ENCODE measurements at regions not wholly inside any gene's neighbourhood (a gene's known extent, or its start where the extent isn't known, plus 50 kb on each side); places are given as distances from the start of the nearest gene placed in this dataset.
"Not testable (repeated sequence)": the region's sequence is repeated elsewhere in the genome, so short reads cannot be mapped to it uniquely, and the experiment has no call there.

DNA sequence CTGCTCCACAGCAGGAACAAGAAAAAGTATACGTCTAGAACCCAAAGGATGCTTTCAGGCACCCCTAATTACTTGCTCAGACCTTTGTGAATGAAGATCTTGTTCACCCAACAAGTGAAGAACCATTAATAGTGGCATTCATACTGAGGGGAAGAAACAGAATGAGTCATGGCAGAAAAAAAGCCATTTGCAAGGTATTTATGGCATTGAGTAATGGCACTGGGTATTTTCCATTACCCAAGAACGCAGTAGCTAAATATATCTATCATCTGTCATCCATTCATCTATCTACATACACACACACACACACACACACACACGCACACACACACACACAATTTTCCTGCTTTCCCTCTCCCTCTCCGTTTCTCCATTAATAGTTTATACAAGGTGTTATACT is 56.4 kb upstream of the XIRP2 start:
- DNase-seq, result no peak

DNA sequence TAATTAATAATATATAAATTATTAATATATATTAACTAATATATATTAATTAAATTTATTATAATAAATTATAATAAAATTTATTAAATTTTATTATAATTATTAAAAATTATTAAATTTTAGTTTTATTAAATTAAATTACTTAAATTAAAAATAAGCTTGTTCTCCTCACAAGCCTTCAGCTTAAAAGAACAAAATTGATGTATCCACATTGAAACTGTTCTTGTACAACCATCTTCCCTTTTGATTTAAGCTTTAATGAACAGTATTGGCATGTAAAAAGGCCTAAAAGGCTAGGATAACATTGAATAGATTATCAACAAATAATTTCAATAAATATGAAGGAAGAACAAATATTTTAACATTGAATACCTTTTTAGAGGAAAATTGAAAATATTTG is 62.4 kb upstream of the XIRP2 start:
- no peak for DNase-seq

DNA sequence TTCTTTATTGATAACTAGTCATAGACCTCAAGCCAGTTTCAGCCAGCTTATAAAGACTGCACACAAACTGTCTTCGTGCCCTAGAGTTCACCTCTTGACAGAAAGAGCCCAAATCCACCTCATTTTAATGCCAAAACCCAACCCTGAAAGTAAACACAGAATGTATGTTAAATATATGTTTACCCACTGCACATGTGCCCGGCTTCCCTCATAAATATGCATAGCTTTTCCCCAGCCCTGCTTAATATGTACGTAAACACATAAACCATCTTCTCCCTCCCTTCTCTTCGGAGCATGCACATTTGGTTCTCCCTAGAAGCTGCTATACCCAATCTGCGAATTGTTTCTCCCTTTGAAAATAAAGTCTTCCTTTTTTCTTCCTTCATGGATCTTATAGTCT is 73.9 kb upstream of the XIRP2 start:
- DNase-seq, result no peak

DNA sequence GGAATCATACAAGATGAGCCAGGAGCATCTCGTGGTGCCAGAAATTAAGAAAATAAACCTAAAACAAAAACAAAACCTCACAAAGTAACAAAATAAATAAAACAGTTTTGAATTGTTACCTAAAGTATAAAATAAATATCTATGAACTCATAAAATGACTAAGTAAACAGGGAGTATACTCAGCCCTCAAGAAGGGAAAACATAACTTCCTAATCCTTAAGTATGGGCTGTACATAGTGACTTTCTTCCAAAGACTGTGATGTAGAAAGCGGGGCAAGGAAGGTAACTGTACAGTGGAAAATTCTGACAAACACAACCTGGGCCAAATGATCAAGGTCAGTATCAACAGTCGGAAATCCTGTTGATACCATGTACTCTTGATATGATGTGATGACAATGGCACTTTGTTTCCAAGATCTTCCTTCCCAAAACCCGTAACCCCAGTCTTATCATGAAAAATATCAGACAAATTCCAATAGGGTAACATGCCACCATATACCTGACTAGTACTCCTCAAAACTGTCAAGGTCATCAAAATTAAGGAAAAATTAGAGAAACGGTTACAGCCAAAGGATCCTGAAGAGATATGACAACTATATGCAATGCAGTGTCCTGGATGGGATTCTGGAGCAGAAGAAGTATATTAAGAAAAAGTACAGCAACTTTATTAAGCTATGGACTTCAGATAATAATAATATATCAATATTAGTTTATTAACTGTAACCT is 76.0 kb upstream of the XIRP2 start:
- no peak for DNase-seq

DNA sequence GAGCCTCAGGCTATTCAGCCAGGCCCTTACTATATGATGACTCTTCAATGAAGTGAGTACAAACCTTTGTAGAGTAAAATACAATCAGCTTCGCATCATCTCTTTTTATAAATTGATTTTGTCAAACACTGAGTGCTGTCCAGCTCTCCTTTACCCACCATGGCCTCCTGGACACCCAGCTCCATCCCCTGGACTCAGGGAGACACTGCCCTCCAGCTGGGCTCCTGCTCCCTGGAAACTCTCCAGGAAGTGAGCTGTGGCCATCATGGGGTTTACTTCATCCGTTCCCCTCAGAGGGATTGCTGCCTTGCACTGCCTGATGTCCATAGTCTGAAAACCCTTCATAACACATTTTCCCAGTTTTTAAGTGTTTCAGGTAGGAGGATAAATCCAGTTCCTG is 82.5 kb upstream of the XIRP2 start:
- no peak for DNase-seq

DNA sequence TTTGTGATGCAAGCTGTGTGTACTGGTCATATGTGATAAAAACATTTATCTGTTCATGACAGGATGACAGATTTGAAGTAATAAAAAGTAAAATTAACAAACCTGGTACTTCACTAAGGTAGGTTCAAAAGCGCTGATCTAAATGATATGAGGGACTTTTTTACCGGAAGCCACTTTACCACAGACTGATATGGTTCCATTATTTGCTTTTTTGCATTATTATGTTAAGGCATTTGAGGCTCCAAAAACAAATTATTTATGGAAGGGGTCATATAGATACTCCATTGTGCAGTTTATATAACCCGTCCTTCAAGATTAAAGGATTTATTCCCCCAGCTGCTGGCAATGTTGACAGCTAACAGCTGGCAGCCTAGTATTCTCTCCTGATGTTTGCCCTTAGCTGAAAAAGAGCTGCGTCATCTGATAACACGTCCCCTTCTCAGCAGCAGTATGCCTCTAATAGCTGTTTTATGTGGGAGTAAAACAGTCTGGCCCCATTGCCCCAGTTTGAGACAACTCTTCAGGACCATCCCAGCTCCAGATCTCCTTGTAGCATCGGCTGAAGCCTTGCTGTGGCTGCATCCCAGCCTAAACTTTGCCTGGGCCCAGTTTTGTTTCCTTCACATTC is 84.8 kb upstream of the XIRP2 start:
- no peak for DNase-seq

DNA sequence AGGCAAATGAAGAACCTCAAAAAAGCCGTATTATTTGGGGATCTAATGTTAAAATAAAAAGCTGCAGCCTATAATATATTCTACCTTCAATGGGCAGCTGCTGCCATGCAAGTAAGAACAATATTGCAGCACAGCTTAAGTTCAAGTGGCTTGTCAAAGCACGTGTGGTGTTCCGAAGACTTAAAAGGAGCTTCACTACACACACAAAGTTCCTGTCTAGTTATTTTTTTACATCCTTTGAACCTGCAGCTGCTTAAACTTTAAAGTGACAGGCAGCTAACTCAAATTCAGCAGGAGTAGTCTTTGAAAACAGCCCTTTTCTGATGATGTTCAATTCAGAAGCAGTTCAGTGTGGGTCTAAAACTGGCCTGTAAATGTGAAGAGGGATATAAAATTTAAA is 85.8 kb upstream of the XIRP2 start:
- no peak for DNase-seq

DNA sequence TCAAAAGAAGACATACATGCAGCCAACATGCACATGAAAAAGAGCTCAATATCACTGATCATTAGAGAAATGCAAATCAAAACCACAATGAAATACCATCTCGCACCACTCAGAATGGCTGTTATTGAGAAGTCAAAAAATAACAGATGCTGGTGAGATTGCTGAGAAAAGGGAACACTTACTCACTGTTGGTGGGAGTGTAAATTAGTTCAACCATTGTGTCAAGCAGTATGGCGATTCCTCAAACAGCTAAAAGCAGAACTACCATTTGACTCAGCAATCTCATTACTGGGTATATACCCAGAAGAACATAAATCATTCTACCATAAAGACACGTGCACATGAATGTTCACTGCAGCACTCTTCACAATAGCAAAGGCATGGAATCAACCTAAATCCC is 95.5 kb upstream of the XIRP2 start:
- peak; percentile 5 for DNase-seq

DNA sequence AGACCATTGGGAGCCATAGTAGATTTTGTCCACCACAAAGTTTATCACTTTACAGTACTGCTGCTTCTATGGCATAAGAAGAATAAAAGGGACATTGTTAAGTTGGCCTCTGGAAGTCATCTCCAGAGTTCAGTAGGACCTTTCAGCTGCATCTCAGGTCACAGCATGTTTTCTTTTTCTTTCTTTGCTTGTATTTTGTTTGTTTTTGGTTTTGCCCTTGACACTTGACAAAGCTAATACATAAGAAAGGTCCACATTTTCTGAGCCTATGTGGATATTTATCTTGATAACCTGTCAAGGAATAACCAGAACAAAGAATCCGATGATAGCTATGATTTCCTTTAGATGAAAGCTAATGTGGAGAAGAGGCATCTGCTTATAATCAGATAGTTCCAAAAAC is 101.6 kb upstream of the XIRP2 start:
- no peak for DNase-seq

DNA sequence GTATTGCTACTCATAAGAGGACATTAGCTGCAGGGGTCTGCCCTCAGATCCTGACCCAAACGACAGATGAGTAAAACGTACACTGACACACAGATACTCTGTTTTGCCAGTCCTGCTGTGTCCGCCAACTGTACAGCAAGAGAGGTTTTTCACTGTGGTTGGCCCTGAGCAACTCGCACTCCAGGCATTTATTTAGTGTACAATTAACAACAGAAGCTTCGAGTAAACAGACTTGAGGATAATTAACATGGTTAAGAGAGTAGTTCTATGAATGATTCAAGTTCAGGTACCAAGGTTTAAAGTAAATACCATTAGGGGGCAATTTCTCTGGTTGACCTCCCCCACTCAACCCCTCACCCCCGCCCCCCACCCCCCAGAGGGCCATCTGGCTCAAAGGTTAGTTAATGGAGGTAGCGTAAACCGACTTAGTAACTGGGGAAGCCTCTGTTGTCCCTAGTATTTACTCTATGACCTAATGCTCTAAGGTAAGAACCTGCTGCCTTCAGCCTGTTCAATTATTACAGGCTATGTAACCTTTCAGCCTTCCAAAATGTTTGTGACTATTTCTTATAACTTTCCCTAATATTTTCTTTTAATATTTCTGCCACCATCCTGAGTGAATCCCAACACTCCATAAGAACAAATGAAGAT is 103.9 kb upstream of the XIRP2 start:
- DNase-seq, result no peak

DNA sequence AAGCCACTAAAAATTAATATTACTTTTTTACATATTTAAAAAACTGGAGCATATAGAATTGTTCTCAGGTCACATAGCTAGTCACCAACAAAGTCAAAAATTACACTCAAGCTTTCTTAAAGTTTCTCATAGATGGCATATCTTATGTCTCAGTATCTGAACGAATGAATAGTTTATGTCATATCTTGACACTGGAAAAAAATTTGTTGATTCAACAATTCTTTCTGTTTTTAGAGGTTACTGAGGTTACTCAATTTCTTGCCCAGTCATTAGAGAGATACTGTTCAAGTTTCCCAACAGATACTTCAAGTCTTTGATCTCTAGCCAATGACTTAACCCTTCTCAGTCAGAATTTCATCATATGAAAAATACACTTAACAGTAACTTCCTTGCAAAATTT is 113.1 kb upstream of the XIRP2 start:
- no peak for DNase-seq

DNA sequence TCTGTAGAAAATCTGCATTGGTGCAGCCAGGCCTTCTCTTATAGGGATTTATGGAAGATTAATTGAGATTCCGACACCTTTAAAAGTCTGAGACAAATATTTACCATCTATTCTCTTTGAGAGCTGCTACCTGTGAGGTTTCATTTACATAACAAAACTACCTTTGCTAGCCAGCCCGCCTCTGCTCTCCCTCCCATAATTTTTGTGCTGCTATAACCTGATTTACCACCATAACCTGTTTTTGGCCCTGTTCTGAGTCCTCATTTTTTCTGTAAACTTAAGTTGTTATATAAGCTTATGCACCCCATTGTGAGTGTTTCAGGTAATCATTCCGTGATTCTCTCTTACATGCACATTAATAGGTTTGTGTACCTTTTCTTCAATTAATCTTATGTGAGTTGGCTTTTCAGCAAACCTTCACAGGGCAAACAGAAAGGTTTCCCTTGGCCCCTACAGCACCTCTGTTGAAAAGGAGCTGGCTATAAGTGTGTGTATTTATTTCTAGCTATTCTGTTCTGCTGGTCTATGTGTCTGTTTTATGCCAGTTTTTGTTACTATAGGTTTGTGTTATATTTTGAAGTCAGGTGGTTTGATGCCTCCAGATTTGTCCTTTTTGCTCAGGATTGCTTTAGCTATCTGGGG is 114.9 kb upstream of the XIRP2 start:
- DNase-seq, result no peak

DNA sequence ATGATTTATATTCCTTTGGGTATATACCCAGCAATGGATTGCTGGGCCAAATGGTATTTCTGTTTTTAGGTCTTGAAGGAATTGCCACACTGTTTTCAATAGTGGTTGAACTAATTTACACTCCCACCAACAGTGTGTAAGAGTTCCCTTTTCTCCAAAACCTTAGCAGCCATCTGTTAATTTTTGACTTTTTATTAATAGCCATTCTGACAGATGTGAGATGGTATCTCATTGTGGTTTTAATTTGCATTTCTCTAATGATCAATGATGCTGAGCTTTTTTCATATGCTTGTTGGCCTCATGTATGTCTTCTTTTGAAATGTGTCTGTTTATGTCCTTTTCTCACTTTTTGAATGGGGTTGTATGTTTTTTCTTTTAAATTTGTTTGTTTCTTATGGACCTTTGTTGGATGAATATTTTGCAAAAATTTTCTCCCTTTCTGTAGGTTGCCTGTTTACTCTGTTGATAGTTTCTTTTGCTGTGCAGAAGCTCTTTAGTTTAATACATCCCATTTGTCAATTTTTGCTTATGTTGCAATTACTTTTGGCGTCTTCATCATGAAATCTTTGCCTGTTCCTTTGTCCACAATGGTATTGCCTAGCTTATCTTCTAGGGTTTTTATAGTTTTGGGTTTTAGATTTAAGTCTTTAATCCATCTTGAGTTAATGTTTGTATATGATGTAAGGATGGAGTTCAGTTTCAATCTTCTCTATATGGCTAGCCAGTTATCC is 119.7 kb upstream of the XIRP2 start:
- no peak for DNase-seq

DNA sequence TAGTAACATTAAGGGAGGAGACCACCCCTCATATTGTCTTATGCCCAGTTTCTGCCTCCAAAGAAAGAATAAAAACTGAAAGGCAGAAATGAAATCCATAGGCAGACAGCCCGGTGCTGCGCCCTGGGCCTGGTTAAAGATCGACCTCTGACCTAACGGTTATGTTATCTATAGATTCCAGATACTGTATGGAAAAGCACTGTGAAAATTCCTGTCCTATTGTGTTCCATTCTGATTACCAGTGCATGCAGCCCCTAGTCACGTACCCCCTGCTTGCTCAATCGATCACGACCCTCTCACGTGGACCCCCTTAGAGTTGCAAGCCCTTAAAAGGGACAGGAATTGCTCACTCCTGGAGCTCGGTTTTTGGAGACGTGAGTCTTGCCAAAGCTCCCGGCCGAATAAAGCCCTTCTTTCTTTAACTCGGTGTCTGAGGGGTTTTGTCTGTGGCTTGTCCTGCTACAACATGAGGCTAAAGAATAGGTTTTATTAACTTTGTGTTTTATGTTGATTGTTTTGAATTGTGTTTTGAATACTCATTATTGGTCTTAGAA is 121.4 kb upstream of the XIRP2 start:
- DNase-seq, result not testable (repeated sequence)

DNA sequence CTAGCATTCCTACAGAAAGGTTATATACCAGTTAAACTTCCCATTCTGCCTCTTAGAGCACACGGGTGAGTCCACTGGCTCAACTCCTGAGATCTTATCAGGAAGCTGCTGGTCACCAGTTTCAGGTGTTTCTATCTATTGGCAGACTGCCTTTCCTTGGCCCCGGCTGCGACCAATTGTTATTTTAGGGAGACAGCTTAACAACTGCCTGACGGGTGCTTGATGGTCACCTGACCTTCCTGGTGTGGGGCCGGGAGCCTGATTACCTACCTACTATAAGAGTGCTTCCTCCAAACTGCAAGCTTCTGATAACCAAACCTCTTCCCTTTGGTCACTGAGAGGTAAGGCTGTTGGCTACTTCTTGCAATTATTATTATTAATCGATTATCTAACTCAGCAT is 122.1 kb upstream of the XIRP2 start:
- DNase-seq, result no peak

DNA sequence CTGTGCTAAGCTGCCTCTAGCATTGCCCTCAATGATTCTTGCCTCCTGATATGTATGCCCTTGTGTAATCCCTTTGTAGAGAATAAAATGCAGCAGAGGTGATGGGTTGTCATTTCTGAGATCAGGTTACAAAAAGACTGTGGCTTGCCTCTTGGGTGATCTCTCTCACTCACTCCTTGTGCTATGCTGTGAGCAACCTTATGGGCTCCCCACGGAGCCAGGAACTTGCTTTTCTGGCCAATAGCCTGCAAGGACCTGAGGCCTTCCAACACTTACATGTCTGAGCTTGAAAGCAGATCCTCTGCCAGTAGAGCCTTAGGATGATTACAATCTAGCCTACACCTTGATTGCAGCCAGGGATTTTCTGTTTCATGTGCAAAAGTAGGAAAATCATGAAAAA is 123.1 kb upstream of the XIRP2 start:
- no peak for DNase-seq

DNA sequence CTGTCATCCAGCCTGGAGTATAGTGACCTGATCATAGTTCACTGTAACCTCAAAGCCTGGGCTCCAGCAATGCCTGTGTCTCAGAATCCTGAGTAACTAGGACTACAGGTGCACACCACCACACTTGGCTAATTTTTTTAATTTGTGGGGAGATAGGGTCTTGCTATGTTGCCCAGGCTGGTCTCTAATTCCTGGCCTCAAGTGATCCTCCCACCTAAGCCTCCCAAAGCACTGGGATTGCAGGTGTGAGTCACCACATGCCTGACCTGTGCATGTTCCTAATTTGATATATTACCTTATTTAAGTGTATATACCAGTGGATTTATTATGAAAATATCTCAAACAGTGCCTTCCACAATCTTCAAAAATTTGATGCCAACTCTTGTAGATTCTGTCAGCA is 123.6 kb upstream of the XIRP2 start:
- DNase-seq, result no peak

DNA sequence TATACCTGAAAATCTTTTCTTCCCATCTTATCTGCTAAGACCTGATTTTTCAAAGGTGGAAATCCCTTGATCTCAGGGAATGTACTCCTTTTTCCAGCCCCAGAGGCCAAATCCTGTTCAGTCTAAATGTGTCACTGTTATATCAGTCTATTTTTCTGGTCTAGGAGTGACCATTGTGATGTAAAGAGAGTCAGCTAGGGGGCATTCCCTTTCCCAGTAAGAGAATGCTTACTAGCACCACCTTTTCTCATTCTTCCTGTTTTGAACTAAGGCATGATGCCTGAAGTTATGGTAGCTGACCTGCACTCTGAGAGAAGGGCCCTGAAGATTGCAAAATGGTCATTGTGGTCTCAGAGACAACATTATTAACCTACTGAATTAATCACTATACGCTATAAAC is 124.1 kb upstream of the XIRP2 start:
- DNase-seq, result no peak

DNA sequence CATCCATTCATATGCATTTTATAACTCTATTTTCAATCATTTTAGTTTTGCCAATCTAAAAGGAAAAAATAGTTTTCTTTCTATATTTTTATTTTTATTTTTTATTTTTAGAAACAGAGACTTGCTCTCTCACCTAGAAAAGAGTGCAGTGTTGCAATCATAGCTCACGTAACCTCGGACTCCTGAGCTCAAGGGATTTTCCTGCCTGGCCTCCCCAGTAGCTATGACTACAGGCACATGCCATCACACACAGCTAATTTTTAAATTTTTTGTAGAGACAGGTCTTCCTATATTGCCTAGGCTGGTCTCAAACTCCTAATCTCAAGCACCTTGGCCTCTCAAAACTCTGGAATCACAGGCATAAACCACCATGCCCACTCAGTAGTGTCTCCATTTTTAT is 125.5 kb upstream of the XIRP2 start:
- no peak for DNase-seq

DNA sequence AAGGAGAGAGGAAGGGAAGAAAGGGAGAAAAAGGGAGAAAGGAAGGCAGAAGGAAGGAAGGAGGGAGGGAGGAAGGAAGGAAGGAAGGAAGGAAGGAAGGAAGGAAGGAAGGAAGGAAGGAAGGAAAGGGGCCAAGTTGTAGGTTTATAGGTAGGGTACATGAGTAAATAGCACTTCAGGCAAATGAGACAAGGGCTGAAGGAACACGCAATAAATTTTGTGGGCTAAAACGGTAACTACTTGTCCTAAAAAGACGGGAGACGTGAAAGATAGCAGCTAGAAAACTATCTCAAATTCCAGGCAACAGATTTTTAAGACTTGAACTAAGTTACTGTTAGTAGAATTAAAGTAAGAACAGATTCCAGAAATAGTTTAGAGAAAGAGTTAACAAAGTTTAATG is 129.3 kb upstream of the XIRP2 start:
- DNase-seq, result no peak

DNA sequence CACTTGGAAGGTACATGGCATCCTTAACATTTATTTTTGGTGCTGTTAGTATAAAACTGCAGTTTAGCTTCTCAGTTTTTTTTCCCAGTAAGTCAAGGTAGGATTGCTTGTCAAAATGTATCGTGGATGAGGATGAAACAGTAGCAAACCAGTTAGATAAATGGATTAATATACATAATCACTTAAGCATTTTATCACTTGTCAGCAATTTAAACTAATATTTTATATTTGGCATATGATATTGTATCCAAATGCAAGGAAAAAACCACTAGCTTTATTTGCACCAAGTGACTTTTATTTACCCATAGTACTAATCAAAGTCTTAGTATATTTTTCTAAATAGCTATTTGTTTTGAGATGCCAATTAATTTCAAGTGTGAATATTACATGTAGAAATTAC is 137.7 kb upstream of the XIRP2 start:
- DNase-seq, result no peak

DNA sequence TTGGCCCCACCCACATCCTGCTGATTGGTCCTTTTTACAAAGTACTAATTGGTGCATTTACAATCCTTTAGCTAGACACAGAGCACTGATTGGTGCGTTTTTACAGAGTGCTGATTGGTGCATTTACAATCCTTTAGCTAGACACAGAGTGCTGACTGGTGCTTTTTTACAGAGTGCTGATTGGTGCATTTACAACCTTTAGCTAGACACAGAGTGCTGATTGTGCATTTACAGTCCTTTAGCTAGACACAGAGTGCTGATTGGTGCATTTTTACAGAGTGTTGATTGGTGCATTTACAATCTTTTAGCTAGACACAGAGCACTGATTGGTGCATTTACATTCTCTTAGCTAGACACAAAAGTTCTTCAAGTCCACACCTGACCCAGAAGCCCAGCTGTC is 144.2 kb upstream of the XIRP2 start:
- DNase-seq, result not testable (repeated sequence)

DNA sequence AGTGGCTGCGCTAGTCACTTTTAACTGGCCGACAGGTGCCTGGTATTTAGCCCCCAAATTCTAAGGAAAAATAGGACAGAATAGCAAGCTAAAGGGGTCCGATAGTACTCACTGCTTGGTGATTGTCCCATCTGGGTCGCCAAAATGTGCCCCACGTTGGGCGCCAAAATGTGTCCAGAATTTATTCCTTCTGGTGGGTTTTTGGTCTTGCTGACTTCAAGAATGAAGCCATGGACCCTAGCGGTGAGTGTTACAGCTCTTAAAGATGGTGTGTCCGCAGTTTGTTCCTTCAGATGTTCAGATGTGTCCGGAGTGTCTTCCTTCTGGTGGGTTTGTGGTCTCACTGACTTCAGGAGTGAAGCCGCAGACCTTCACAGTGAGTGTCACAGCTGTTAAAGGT is 144.8 kb upstream of the XIRP2 start:
- not testable (repeated sequence) for DNase-seq
